DLD1 (cell line): ENCODE measurements at regions not wholly inside any gene's neighbourhood (a gene's known extent, or its start where the extent isn't known, plus 50 kb on each side); places are given as distances from the start of the nearest gene placed in this dataset.

ENCODE experiments used
- in situ Hi-C: cut with HindIII; loops from 2 replicates; pipeline ENCODE4 v1.10.0; 2017; ENCODE audit warnings: low sequenced_read_pairs

DNA sequence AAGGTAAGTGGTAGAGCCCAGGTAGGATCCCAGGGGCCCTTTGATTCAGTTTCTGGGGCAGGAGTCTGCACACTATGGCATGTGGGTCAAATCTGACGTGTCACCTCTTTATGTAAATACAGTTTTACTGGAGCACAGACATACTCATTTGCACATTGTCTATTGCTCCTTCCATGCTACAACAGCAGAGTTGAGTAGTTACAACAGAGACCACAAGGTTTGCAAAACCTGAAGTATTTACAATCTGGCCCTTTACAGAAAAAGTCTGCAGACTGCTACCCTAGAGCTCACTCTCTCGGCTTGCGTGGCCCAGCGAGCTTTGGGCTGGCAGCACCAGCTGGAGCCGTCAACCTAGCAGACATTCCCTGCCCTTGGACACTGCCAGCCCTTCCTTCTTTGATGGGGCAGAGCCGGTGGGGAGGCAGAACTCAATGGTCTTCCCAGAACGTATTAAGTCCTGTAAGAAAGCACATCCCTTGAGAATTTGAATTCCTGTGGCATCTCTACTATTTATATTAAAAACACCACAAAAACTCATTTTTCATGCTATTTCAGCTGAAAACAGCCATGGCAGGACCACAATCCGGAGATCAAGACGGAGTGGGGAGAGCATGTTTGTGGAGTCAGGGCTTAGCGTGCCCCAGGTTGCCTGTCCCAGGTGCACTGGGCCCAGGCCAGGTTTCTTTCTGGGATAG lies 133.1 kb upstream of the NUDT7 start:
- in situ Hi-C loops, result loop anchor here (5.0 kb wide), 1 partner anchor 352 kb away; no protein-coding TSS in a partner anchor

DNA sequence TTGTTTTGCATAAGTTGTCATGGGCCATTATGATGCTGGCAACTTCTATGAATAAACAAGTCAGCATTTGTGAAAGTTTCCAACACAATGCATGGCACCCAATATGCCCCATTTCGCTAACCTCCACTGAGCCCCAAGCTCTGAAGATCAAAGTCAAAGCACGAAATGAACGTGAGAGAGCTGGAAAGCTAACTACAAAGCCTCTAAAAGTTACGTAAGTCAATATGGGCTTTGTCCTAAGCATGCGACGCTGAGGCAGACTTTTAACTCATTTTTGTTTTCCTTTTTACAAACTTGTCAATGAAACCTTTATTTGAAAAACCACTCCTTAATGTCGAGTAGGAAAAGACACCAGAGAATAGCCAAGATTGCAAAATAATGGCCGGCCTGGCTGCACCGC lies 131.6 kb upstream of the NUDT7 start:
- in situ Hi-C loops, result no loop called here

DNA sequence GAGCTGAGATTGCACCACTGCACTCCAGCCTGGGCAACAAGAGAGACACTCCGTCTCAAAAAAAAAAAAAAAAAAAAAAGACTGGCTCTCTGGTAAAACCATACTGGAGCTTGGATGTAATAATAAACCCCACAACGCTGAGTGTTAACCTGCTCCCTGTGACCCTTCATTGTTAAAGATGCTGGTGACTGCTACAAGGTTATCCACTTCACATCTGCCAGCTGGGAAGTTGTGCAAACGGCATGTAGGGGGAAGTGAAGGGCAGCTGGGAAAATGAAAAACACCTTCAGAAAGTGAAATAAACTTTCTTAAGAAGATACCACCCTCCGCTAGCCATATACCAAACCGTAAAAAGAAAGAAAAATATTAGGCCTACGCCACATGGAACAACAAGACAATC lies 131.0 kb upstream of the NUDT7 start:
- in situ Hi-C loops, result no loop called here

DNA sequence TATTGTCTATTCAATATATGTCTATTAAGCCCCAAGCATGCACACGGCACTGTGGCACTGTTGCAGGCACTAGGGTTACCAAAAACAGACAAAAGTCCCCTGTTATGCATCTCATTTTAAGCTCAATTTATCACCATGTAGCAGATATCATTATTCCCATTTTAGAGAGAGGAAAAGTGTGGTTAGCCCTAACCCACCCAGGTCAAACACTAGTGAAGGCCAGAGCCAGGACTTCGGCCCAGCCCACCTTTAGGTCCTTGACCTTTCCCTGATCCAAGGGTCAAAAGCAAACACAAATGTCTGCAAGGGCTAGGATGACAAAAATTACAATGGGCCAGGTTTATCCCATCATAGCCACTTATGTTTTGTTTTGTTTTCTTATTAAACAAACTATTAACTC lies 130.3 kb upstream of the NUDT7 start:
- in situ Hi-C loops, result no loop called here

DNA sequence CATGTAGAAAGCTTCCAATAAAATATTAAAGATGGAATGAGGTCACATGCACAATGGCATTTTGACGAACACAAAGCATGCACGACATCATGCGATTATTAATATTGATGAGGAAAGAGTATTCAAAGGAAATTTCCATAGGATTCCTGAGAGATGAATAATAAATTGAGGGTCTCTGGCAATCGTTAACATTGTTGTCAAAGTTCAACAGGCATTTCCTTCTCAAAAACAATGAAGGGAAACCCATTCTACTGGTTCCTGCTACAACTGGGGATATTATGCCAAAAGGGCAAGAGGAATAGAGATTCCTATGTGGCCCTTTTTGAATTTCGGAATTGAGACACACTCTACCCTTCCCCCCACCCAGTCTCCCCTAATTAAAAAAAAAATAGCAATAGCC lies 128.3 kb upstream of the NUDT7 start:
- in situ Hi-C loops, result no loop called here

DNA sequence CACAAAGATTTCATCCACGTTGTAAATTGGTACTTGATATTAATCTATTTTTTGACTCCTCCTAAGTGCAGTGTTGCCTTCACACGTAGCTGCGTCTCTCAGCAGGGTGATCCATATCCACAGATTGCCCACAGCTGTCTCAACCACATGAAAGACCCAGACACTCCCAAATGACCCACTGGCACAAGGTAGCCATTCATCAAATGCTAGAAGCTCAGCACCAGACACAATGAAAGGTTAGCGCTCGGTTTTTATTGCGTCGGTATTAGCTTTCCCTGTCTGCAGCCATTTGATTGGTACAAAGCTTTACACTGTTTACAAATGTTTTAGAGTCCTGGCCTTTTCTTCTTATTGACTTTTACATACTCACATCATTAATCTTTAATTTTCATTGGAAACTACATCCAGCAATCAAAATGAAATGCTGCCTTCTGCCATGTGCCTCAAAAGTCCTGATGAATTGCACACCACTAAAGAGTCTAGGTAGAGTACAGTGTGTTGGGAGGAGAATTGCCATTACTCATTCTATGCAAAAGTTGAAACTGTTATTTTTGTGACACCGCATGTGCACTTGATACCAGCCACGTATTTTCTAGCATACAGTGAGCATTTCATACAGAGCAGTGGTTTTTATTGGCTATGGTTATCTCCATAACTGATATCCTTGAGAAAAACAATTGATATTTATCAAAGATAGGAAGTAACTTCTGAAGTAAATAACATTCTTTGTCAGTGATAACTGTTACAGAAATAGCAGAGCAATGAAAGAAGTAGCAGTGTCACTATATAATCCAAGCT lies 127.3 kb upstream of the NUDT7 start:
- in situ Hi-C loops, result no loop called here

DNA sequence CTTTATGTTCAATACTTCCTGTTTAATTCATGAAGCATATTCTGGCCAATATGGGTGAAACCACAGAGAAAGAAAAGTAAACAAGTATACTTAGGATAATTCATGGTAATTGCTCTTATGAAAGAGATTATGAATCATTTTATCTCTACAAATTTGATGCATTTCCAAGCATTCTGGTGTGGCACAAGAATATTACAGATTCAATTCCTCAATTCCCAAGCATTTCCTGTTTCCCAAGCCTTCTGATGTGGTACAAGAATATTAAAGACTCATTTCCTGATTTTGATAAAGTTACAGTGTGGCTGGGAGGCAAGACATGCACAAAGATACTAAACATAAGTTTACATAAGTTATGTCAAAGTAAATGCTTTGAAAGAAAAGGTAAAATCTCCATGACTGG lies 126.1 kb upstream of the NUDT7 start:
- in situ Hi-C loops, result no loop called here

DNA sequence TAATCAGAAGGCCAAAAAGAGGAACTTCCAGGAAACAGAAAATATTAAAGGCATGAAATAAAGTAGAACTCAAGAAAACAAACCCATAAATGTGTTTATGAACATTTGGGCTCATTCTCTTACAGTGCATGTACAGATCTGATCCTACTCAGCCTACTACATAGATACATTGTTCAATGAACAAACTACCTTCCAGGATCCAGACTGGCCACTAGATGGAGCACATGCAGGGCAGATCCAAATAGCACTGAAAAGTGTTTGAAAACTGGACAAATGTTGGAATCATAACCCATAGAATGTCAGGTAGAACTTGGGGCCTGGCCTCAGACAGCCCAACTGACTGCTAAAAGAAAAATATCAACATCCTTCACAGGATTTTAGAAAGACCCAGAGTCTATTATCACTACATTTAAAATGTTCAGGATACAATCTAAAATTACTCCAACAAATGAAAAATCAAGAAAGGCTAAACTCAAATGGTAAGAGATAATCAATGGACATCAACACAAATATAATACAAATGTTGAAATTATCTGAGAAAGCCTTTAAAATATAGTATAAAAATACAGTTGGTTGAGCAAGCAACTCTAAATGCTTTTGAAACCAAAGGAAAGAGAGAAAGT lies 122.4 kb upstream of the NUDT7 start:
- in situ Hi-C loops, result no loop called here

DNA sequence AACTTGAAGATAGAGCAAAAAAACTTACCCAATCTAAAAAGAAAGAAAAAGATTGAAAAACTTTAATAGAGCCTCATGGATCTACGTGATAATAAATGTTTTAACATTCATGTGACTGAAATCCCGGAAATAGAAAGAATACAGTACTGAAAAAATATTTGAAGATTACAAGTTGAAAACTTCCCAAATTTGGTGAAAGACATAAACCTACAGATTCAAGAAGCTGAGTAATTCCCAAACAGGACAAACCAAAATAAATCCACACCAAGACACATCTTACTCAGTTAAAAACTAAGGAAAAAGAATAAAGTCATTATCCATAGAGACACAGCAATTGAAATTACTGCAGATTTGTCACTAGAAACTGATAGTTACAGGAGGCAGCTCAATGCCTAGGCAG lies 121.8 kb upstream of the NUDT7 start:
- in situ Hi-C loops, result no loop called here

DNA sequence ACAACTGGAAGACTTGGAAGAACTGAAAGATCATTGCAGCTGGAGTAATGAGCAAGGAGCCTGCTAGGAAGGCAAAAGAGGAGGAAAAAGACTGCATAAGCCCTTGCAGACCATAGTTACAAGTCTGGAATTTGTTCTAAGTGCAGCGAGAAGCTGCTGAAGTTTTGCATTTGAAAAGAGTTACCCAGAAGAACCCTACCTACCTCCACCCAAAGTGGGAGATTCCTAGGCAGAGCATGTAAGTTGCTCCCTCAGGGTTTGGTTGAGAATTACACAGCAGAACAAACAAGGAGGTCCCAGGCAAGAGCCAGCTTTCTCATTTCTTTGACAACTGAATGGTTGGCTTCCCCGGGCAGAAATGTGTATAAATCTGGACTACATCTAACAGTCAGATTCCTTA lies 118.7 kb upstream of the NUDT7 start:
- in situ Hi-C loops, result no loop called here

DNA sequence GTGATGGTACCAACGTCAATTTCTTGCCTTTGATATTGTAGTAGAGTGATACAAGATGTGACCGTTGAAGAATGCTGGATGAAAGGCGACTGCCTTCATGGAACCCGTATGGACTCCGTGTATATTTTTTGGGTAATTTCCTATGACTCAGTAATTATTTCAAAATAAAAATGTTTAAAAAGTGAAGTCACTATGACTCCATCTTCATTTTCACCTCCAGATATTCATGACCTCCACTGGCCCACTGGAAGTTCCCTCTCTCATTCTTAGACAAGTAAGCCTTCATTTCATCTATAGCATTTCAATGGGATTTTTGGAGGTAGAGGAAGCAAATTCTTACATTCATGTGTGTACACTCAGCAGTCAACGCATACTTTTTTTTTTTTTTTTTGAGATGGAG lies 111.8 kb upstream of the NUDT7 start:
- in situ Hi-C loops, result no loop called here

DNA sequence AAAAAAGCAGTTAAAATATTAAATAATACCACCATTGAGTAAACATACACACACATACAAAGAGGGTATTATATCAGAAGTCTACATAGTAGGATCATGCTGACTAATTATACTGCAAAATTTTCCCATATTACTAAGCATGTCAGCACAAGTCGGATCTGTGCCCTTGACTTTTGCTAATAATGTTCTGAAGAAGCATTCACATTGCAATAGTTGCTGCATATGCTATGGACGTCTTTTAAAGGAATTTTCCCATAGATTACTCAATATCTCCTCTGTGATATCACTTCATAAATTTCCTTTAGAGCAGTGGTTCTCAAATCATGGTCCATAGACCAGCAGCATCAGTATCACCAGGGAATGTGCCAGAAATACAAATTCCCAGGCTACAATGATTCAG lies 110.9 kb upstream of the NUDT7 start:
- in situ Hi-C loops, result no loop called here

DNA sequence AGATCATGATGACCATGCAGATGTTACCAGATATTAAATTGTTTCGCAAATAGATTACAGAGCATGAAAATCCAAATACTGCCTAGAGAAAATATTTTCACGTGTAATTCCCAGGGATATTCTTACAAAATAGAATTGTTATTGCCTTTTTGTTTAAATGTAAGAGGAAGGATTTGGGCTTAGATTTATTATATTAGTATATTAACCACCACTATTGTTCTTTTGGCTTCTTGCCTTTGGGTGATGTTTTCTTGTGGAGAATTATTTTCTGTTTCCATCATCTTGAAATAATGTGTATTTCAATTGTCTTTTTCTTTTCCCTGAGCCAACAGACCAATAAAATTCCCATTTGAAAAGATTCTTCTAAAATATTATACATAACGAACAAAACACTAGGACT lies 109.7 kb upstream of the NUDT7 start:
- in situ Hi-C loops, result no loop called here

DNA sequence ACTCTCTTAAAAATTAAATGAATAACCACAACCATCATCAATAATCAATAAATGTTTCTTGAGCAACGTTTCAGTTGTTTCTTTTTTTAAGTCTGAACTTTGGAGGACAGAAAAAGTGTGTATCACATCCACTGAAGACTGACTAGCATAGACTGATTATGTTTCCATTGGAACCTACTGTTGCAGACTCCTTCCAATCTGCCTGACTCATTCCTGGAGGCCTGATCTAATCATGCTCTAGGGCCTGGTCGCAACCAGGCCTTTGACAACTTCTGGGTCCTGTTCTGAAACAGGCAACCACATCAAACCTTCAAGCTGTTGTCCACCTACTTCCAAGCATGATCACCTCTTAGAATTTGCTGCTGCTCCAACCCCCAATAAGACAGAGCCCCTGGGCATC lies 109.2 kb upstream of the NUDT7 start:
- in situ Hi-C loops, result no loop called here

DNA sequence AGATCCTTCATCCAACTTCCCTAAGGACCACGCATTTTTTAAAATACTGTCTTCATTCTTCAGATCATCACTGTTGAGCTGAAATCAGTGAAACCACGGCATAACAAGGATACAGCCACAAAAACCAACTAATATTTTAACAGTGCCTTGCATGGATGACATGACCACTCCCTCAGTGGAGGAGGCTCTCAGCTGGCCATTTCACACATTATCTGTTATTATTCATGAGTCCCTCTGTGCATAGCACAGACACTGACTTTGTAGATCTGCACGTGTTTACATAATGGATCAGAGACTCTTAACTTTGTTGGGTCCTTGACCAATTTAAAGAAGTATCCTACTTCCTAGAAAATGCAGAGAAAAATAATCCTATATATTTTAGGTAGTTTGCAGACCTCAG lies 104.8 kb upstream of the NUDT7 start:
- in situ Hi-C loops, result no loop called here

DNA sequence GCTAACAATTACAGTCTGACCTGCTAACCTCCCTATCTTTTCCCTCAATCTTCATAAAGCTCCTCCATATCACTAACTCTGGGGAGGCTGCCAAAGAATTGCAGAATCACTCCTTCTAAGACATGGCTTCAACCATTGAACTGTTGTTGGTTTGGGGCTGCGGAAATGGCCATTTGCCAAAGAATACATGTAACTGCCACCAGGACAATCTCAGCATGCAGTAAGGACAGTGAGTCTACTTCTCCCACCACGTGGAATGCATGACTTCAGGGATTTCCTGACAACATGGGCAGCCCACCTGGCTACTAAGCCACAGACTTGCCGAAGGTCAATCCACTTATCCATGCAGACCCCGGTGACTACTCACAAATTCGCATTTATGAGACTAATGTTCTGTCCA lies 104.3 kb upstream of the NUDT7 start:
- in situ Hi-C loops, result no loop called here

DNA sequence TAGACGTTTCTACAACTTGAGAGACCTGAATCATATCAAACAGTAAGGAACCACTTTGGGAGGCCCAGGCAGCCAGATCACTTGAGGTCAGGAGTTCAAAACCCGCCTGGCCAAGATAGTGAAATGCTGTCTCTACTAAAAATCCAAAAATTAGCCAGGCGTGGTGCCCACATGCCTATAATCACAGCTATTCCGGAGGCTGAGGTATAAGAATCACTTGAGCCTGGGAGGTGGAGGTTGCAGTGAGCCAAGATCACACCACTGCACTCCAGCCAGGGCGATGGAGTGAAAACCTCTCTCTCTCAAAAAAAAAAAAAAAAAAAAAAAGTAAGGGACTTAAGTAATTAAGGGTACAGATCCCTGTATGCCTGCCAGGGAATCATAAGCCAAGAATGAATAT lies 103.4 kb upstream of the NUDT7 start:
- in situ Hi-C loops, result no loop called here

DNA sequence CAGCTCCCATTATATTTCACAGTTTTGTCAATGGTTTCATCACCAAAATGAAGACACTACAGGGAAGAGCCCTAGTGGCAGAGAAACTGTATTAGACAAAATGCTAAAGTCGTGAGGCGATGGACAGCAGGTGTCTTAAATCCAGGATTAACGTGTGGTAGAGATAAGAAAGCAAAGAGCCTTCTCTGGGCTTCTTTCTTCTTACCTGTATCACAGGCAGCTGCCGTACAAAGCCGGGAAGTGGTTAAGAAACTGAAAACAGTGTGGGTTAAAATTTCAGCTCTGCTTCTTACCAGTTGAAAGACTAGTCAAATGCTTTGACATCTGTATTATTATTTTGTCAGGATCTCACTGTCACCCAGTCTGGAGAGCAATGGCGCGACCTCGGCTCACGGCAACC lies 98.2 kb upstream of the NUDT7 start:
- in situ Hi-C loops, result no loop called here

DNA sequence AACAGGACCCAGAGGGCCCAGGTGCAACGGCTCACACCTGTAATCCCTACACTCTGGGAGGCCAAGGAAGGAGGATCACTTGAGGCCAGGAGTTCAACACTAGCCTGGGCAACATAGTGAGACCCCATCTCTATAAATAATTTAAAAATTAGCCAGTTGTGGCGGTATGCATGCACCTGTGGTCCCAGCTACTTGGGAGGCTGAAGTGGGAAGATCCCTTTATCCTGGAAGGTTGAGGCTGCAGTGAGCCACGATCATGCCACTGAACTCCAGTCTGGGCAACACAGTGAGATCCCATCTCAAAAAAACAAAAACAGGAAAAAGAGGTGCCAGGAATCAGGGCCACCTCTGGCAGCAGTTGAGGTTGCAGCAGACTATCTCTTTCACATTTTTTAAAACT lies 85.7 kb upstream of the NUDT7 start:
- in situ Hi-C loops, result no loop called here

DNA sequence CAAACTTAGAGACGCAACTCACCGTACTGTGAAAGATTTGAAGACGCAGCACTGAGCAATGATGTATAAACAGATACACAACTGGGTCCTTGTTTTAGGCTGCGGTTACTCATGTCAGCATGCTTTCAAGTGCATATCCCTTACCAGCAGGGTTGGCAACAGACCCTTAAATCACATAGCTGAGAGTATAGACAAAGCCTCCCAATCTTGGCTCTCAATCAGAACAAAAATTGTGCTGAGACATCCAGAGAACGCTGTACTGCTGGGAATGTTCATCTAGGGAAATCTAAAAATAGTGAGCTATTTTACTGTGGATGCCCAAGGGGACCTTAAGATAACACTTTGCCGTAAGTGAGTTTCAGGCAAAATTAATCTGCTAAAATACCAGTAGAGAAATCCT lies 84.4 kb upstream of the NUDT7 start:
- in situ Hi-C loops, result no loop called here

DNA sequence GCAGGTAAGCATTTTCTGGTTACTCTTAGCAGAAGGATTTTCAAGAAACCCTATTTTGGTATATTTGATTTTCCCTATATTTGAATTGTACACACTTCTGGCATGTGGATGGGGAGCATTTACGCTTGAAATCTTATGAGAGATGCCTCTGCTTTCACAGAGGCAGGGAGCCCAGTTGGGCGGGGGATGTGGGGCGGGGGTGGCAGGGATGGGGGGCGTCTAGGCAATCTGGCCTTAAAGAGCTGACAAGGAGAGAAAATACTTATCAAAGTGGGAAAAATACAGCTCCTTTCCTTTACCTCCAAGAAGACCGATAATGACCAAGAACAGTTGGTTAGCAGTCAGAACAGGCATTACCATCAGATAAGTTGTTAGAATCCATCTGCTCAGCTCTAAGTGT lies 79.1 kb upstream of the NUDT7 start:
- in situ Hi-C loops, result no loop called here

DNA sequence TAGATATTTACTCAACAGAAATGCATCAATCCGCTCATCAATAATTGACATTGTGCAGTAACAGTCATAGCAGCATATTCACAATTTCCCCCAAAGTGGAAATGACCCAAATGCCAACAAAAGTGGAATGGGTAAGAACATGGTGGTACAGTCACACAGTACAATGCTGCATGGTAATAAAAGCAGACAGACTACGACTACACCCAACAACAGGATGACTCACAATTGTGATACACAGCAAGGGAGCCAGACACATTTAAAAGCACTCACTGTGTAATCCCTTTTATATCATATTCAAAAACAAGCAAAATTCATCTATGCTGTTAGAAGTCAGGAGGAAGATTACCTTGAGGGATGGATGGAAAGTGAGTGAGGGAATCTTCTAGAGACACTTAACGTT lies 76.5 kb upstream of the NUDT7 start:
- in situ Hi-C loops, result no loop called here
